H1 (cell line): ENCODE measurements at regions not wholly inside any gene's neighbourhood (a gene's known extent, or its start where the extent isn't known, plus 50 kb on each side); places are given as distances from the start of the nearest gene placed in this dataset.

Experiments used
- CTCF ChIA-PET: fragments of 300-600 bp; sonication (Branson Sonifier 250); formaldehyde crosslinking; loops from one replicate; lab custom pipeline; 2021; ENCODE audit not compliant: partially characterized antibody; lab: Charles Lee
- POLR2A ChIA-PET: fragments of 300-600 bp; sonication (Branson Sonifier 250); formaldehyde crosslinking; loops from one replicate; lab custom pipeline; 2021; ENCODE audit warnings: inconsistent platforms; ENCODE audit not compliant: partially characterized antibody; lab: Charles Lee
- DNase-seq, 2 experiments: peaks; one replicate each; pipeline versions ENCODE4 v3.0.0 to v3.0.0-alpha.2; 2010 to 2022; ENCODE audit warnings: low spot score in 2 of 2, low read depth in 1 of 2, mixed read lengths in 1 of 2
- FAIRE-seq: peaks from 2 replicates; lab custom pipeline; 2011; peaks lifted over from hg19 to GRCh38; lab: Jason Lieb, UNC
- H2AFZ ChIP-seq: 2 replicates; pipeline ENCODE4 v1.8.1; 2012; ENCODE audit warnings: low read length, inconsistent platforms
- H2AK5ac ChIP-seq: 2 replicates; pipeline ENCODE4 v1.6.1; 2013; ENCODE audit warnings: low read depth, low read length
- H2BK120ac ChIP-seq: replicated peaks from 2 replicates; pipeline ENCODE3; 2013; ENCODE audit warnings: low read depth, low read length, inconsistent platforms
- H2BK12ac ChIP-seq: 2 replicates; pipeline ENCODE4 v1.6.1; 2013; ENCODE audit warnings: low read depth, low read length
- H2BK15ac ChIP-seq: 2 replicates; pipeline ENCODE4 v1.6.1; 2013; ENCODE audit warnings: low read length
- H2BK20ac ChIP-seq: 2 replicates; pipeline ENCODE4 v1.6.1; 2013; ENCODE audit warnings: low read length
- H2BK5ac ChIP-seq: 2 replicates; pipeline ENCODE4 v1.6.1; 2013; ENCODE audit warnings: low read depth, low read length
- H3K14ac ChIP-seq: 2 replicates; pipeline ENCODE4 v1.6.1; 2013; ENCODE audit warnings: inconsistent platforms; ENCODE audit not compliant: insufficient read length
- H3K18ac ChIP-seq: 2 replicates; pipeline ENCODE4 v1.6.1; 2013; ENCODE audit warnings: low read length; ENCODE audit errors: extremely low read depth
- H3K23ac ChIP-seq: 2 replicates; pipeline ENCODE4 v1.6.1; 2013; ENCODE audit warnings: inconsistent platforms; ENCODE audit not compliant: insufficient read length
- H3K23me2 ChIP-seq: 2 replicates; pipeline ENCODE4 v1.6.1; 2013; ENCODE audit warnings: low read depth, low read length
- H3K27ac ChIP-seq: 2 replicates; pipeline ENCODE4 v1.6.1; 2011; ENCODE audit warnings: low read depth, low read length, inconsistent platforms
- H3K27me3 ChIP-seq, 4 experiments: replicated peaks in 1 of 4; 1 replicate in 1 of 4; 2 replicates in 3 of 4; pipeline versions ENCODE4 v1.6.1 to v1.8.1; 2011 to 2013; ENCODE audit warnings: low read length in 3 of 4, mild to moderate bottlenecking in 3 of 4, inconsistent platforms in 2 of 4, mixed read lengths in 2 of 4, moderate library complexity in 1 of 4; ENCODE audit not compliant: control insufficient read depth in 3 of 4, insufficient read depth in 3 of 4; ENCODE audit errors: extremely low read depth in 1 of 4
- H3K36me3 ChIP-seq, 4 experiments: 2 replicates each; pipeline versions ENCODE4 v1.6.1 to v1.8.1; 2011 to 2013; ENCODE audit warnings: mild to moderate bottlenecking in 4 of 4, low read length in 3 of 4, moderate library complexity in 2 of 4, control low read depth in 1 of 4, inconsistent platforms in 1 of 4; ENCODE audit not compliant: insufficient read depth in 4 of 4, control insufficient read depth in 2 of 4
- H3K4ac ChIP-seq: replicated peaks from 2 replicates; pipeline ENCODE3; 2013; ENCODE audit warnings: low read length, low read depth, mixed read lengths, inconsistent platforms; ENCODE audit not compliant: insufficient read length
- H3K4me1 ChIP-seq, 4 experiments: replicated peaks in 1 of 4; 1 replicate in 1 of 4; 2 replicates in 3 of 4; pipeline versions ENCODE4 v1.6.1 to v1.8.1; 2011 to 2013; ENCODE audit warnings: low read length in 3 of 4, inconsistent platforms in 2 of 4, mixed read lengths in 1 of 4; ENCODE audit not compliant: insufficient read depth in 4 of 4, control insufficient read depth in 3 of 4
- H3K4me2 ChIP-seq, 2 experiments: 2 replicates each; pipeline versions ENCODE4 v1.6.1 to v1.8.1; 2011 to 2013; ENCODE audit warnings: low read depth in 2 of 2, low read length in 2 of 2, control low read depth in 1 of 2, inconsistent platforms in 1 of 2, mild to moderate bottlenecking in 1 of 2; ENCODE audit not compliant: insufficient read depth in 1 of 2
- H3K4me3 ChIP-seq, 4 experiments: fragments of 200-600, 300-600 bp in 1 of 4; sonication (generic), shearing (Covaris generic), sonication (Bioruptor Twin) in 1 of 4; 2 replicates each; pipeline versions ENCODE4 v1.5.1 to v1.8.1; 2011 to 2016; ENCODE audit warnings: low read length in 4 of 4, low read depth in 3 of 4, control low read depth in 2 of 4, inconsistent platforms in 2 of 4, mild to moderate bottlenecking in 2 of 4, mixed read lengths in 1 of 4, moderate library complexity in 1 of 4; ENCODE audit not compliant: insufficient read depth in 2 of 4; ENCODE audit errors: extremely low read depth in 1 of 4
- H3K56ac ChIP-seq: replicated peaks from 2 replicates; pipeline ENCODE3; 2013; ENCODE audit warnings: low read depth, mild to moderate bottlenecking, mixed read lengths, low read length, inconsistent platforms; ENCODE audit not compliant: insufficient read length
- H3K79me1 ChIP-seq: 2 replicates; pipeline ENCODE4 v1.6.1; 2013; ENCODE audit warnings: low read depth, low read length, control low read depth
- H3K79me2 ChIP-seq, 2 experiments: 2 replicates each; pipeline versions ENCODE4 v1.6.1 to v1.8.1; 2012 to 2013; ENCODE audit warnings: low read length in 2 of 2, mild to moderate bottlenecking in 2 of 2, inconsistent platforms in 1 of 2; ENCODE audit not compliant: insufficient read depth in 2 of 2, control insufficient read depth in 1 of 2
- H3K9ac ChIP-seq, 4 experiments: replicated peaks in 1 of 4; 1 replicate in 1 of 4; 2 replicates in 3 of 4; pipeline versions ENCODE4 v1.6.1 to v1.8.1; 2011 to 2013; ENCODE audit warnings: low read depth in 3 of 4, low read length in 3 of 4, control low read depth in 2 of 4, mild to moderate bottlenecking in 2 of 4, moderate library complexity in 2 of 4, inconsistent platforms in 1 of 4; ENCODE audit errors: extremely low read depth in 1 of 4
- H3K9me3 ChIP-seq, 2 experiments: 2 replicates each; pipeline versions ENCODE4 v1.6.1 to v1.8.1; 2012 to 2013; ENCODE audit warnings: mild to moderate bottlenecking in 2 of 2, moderate library complexity in 2 of 2, control low read depth in 1 of 2, inconsistent platforms in 1 of 2, low read depth in 1 of 2, low read length in 1 of 2, mixed read lengths in 1 of 2; ENCODE audit not compliant: insufficient read depth in 2 of 2
- H4K20me1 ChIP-seq, 2 experiments: replicated peaks in 1 of 2; 2 replicates each; pipeline versions ENCODE3 to v1.8.1; 2011 to 2013; ENCODE audit warnings: inconsistent platforms in 2 of 2, low read length in 2 of 2, mild to moderate bottlenecking in 1 of 2; ENCODE audit not compliant: insufficient read depth in 2 of 2, control insufficient read depth in 1 of 2
- H4K5ac ChIP-seq: 2 replicates; pipeline ENCODE4 v1.6.1; 2013; ENCODE audit warnings: low read length, low read depth, mixed read lengths, inconsistent platforms; ENCODE audit not compliant: insufficient read length
- H4K8ac ChIP-seq: 2 replicates; pipeline ENCODE4 v1.8.0; 2013; ENCODE audit warnings: mild to moderate bottlenecking, moderate library complexity, low read length, inconsistent platforms; ENCODE audit not compliant: insufficient read depth; ENCODE audit errors: extremely low read depth
- H4K91ac ChIP-seq: replicated peaks from 2 replicates; pipeline ENCODE3; 2013; ENCODE audit warnings: low read length, mixed read lengths, inconsistent platforms; ENCODE audit not compliant: insufficient read length
- ATF2 ChIP-seq: IDR thresholded peaks from 2 replicates; pipeline ENCODE4 v1.6.1; 2012; ENCODE audit warnings: low read length, inconsistent platforms
- WGBS, 2 experiments: shearing (Covaris generic) in 1 of 2; methylation state at CpG; one replicate each; pipeline versions ENCODE4 v1.1.6 to v1.1.7; 2013 to 2015; ENCODE audit warnings: low lambda C conversion rate in 2 of 2, mixed read lengths in 2 of 2, inconsistent platforms in 1 of 2, low coverage in 1 of 2, missing lambda C conversion rate in 1 of 2; ENCODE audit not compliant: insufficient replicate concordance in 2 of 2, insufficient coverage in 1 of 2, insufficient read length in 1 of 2; ENCODE audit errors: extremely low coverage in 1 of 2, missing lambda C conversion rate in 1 of 2; 5-methylcytosine and 5-hydroxymethylcytosine counted together

DNA sequence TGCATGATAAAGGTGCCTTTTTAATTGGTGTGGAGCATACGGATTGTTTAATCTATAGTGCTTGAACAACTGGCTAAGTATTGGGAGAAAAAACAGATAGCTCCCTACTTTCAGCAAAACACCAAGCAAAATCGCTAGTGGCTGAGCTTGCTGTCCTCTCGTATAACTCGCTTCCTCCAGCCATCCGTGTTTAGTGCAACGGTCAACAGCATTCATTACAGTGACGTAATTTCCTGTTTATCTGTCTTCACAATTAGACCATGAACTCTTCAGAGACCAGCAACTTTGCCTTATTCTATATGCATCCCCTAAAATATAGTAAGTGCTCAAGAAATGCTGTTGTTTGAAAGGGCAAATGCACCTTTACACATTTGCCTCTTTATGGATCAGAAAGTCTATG is 511.9 kb downstream of the HAPSTR1 start:
- ChIA-PET POLR2A (interaction anchor here (1.0 kb wide), 1 partner anchor 109 kb away, joined by 3 read pairs; no protein-coding TSS in a partner anchor), CTCF (interaction anchor here (0.6 kb wide), 3 partner anchors 13 to 452 kb away, joined by 3 read pairs; no protein-coding TSS in a partner anchor)
- H3K14ac ChIP-seq: no peak overlapping the region
- FAIRE-seq: no peak
- peak overlapping the region; percentile 93; the same call in 1 of the 2 replicates for H2AFZ ChIP-seq
- no peaks in the 10 kb centered on the region for H3K23me2 ChIP-seq
- H3K36me3 ChIP-seq: no peaks in the 10 kb centered on the region
- H2AK5ac ChIP-seq: no peak overlapping the region
- no peak for TF ChIP-seq ATF2
- no peak overlapping the region for H3K4ac ChIP-seq
- no peak overlapping the region for H4K91ac ChIP-seq
- H2BK12ac ChIP-seq: no peak overlapping the region
- no peak overlapping the region for H3K23ac ChIP-seq
- H3K79me1 ChIP-seq: no peaks in the 10 kb centered on the region
- H2BK5ac ChIP-seq: no peak overlapping the region
- no peak overlapping the region for H4K8ac ChIP-seq
- H3K79me2 ChIP-seq: no peaks in the 10 kb centered on the region
- no peak overlapping the region for H3K4me2 ChIP-seq
- no peaks in the 10 kb centered on the region for H3K27me3 ChIP-seq
- no peak overlapping the region for H4K5ac ChIP-seq
- H3K27ac ChIP-seq: no peak overlapping the region
- H2BK20ac ChIP-seq: no peak overlapping the region
- H3K4me1 ChIP-seq: no peaks in the 10 kb centered on the region
- H3K9ac ChIP-seq: no peak overlapping the region
- no peak overlapping the region for H2BK120ac ChIP-seq
- no peaks in the 10 kb centered on the region for H4K20me1 ChIP-seq
- 89% methylated on average over 7 of the region's 7 CpGs; no CpG with 5 or more reads in 1 of the 2 experiments for WGBS, 2 experiments
- no peak overlapping the region for H3K56ac ChIP-seq
- H3K18ac ChIP-seq: no peak overlapping the region
- DNase-seq: no peak
- H2BK15ac ChIP-seq: no peak overlapping the region
- no peaks in the 10 kb centered on the region for H3K9me3 ChIP-seq
- no peak overlapping the region for H3K4me3 ChIP-seq
